HepG2 (cell line): ENCODE measurements at regions not wholly inside any gene's neighbourhood (a gene's known extent, or its start where the extent isn't known, plus 50 kb on each side); places are given as distances from the start of the nearest gene placed in this dataset.

Experiments
- ATAC-seq: fragments of 200-7000 bp; cut with Tn5 transposase; 3 replicates; pipeline ENCODE4 v1.9.1; 2020; ENCODE audit warnings: mild to moderate bottlenecking, moderate library complexity
- BruUV-seq: library from RNA; stranded (reverse); fragments of 400-500 nt; replicated peaks from 2 replicates; lab custom pipeline; 2021; lab: Mats Ljungman, UMichigan
- CTCF ChIA-PET: fragments of 300-600 bp; formaldehyde crosslinking; extraction: SDS; loops from one replicate; lab custom pipeline; 2021; ENCODE audit warnings: low total read pairs, inconsistent platforms, low intra/inter-chr PET ratio; lab: Yijun Ruan, JAX
- POLR2A ChIA-PET: fragments of 350-600 bp; sonication (Branson Sonifier 250); formaldehyde crosslinking; loops from one replicate; lab custom pipeline; 2020; ENCODE audit warnings: antibody characterized with exemption, inconsistent platforms; lab: Yijun Ruan, JAX
- DNase-seq: peaks from one replicate; pipeline ENCODE4 v3.0.0-alpha.2; 2015; ENCODE audit warnings: low spot score
- FAIRE-seq: peaks from 3 replicates; lab custom pipeline; 2011; peaks lifted over from hg19 to GRCh38; lab: Jason Lieb, UNC
- H2AFZ ChIP-seq: one replicate; pipeline ENCODE4 v1.6.1; 2011; ENCODE audit warnings: low read length, inconsistent platforms
- H3K27ac ChIP-seq: fragments of 300-600 bp; 3 replicates; pipeline ENCODE4 v1.8.0; 2011; ENCODE audit warnings: mixed run types, mild to moderate bottlenecking, mixed read lengths, low read length, inconsistent platforms; ENCODE audit not compliant: insufficient read depth; ENCODE audit errors: extremely low read length
- H3K27me3 ChIP-seq, 2 experiments: fragments of 200-600 bp in 1 of 2; 2 replicates in 1 of 2; 3 replicates in 1 of 2; pipeline versions ENCODE4 v1.6.0 to v1.8.0; 2011; ENCODE audit warnings: low read length in 2 of 2, mild to moderate bottlenecking in 2 of 2, moderate library complexity in 2 of 2, inconsistent platforms in 1 of 2; ENCODE audit not compliant: insufficient read depth in 2 of 2, control insufficient read depth in 1 of 2
- H3K36me3 ChIP-seq, 2 experiments: fragments of 200-600 bp in 1 of 2; replicated peaks in 1 of 2; 2 replicates in 1 of 2; 3 replicates in 1 of 2; pipeline versions ENCODE4 v1.5.1 to v1.8.0; 2011; ENCODE audit warnings: low read length in 2 of 2, inconsistent platforms in 1 of 2; ENCODE audit not compliant: insufficient read depth in 2 of 2, control insufficient read depth in 1 of 2
- H3K4me1 ChIP-seq: 2 replicates; pipeline ENCODE4 v1.5.1; 2012; ENCODE audit warnings: low read length, inconsistent platforms; ENCODE audit not compliant: insufficient read depth
- H3K4me2 ChIP-seq: 2 replicates; pipeline ENCODE4 v1.6.0; 2011; ENCODE audit warnings: low read depth, low read length, inconsistent platforms
- H3K4me3 ChIP-seq, 3 experiments: fragments of 200-600 bp in 1 of 3; sonication (generic), shearing (Covaris generic) in 1 of 3; replicated peaks in 1 of 3; 2 replicates each; pipeline ENCODE4 v1.5.1; 2011 to 2016; ENCODE audit warnings: low read length in 3 of 3, inconsistent platforms in 2 of 3, low read depth in 2 of 3, mild to moderate bottlenecking in 2 of 3, control low read depth in 1 of 3, mixed read lengths in 1 of 3; ENCODE audit not compliant: insufficient read depth in 1 of 3
- H3K79me2 ChIP-seq: one replicate; pipeline ENCODE4 v1.6.1; 2011; ENCODE audit warnings: low read length, inconsistent platforms; ENCODE audit not compliant: insufficient read depth
- H3K9ac ChIP-seq: 2 replicates; pipeline ENCODE4 v1.6.0; 2011; ENCODE audit warnings: mild to moderate bottlenecking, low read depth, low read length, inconsistent platforms; ENCODE audit not compliant: insufficient read depth
- H3K9me3 ChIP-seq: 2 replicates; pipeline ENCODE4 v1.5.1; 2012; ENCODE audit warnings: mild to moderate bottlenecking, low read length
- H4K20me1 ChIP-seq: 2 replicates; pipeline ENCODE4 v1.6.0; 2011; ENCODE audit warnings: inconsistent platforms, mild to moderate bottlenecking, low read length, moderate library complexity; ENCODE audit not compliant: insufficient read depth
- NPAS2 ChIP-seq: sonication (generic); formaldehyde crosslinking; IDR thresholded peaks from 2 replicates; pipeline ENCODE4 v1.8.0; 2022; ENCODE audit warnings: mild to moderate bottlenecking, missing genetic modification reagents, borderline replicate concordance
- ZBTB7B ChIP-seq: sonication (generic); formaldehyde crosslinking; IDR thresholded peaks from 2 replicates; pipeline ENCODE4 v1.4.0; 2020; ENCODE audit warnings: missing genetic modification reagents
- ZMYM4 ChIP-seq: sonication (generic); formaldehyde crosslinking; IDR thresholded peaks from 2 replicates; pipeline ENCODE4 v1.8.1; 2023; ENCODE audit warnings: mild to moderate bottlenecking, missing genetic modification reagents
- ZNF142 ChIP-seq: sonication (generic); formaldehyde crosslinking; IDR thresholded peaks from 2 replicates; pipeline ENCODE4 v1.4.0; 2020; ENCODE audit warnings: missing genetic modification reagents
- ZNF644 ChIP-seq: IDR thresholded peaks from 2 replicates; pipeline ENCODE4 v1.6.1; 2016; ENCODE audit warnings: low read depth
- ZNF782 ChIP-seq: sonication (generic); formaldehyde crosslinking; IDR thresholded peaks from 2 replicates; pipeline ENCODE4 v1.4.0; 2020; ENCODE audit warnings: missing genetic modification reagents, mild to moderate bottlenecking, borderline replicate concordance
- WGBS: methylation state at CpG from one replicate; pipeline ENCODE4 v1.1.6; 2017; ENCODE audit warnings: low lambda C conversion rate; 5-methylcytosine and 5-hydroxymethylcytosine counted together
- in situ Hi-C: cut with HindIII; loops from 2 replicates; pipeline ENCODE4 v1.10.0; 2017; ENCODE audit warnings: low pct_unique_long_range_greater_than_20kb; ENCODE audit not compliant: extremely low pct_ligation_motif_present
- intact Hi-C: fragments of 100-400 bp; cut with micrococcal nuclease; formaldehyde crosslinking; loops from one replicate; pipeline ENCODE4 v1.10.0; 2022; ENCODE audit not compliant: unreplicated experiment
- TF ChIP-seq, protein P1 (sequence below): sonication (generic); formaldehyde crosslinking; IDR thresholded peaks from 2 replicates; pipeline ENCODE4 v1.8.0; 2022; ENCODE audit warnings: mild to moderate bottlenecking, missing genetic modification reagents; ENCODE audit not compliant: insufficient replicate concordance

GRCh38 chrX:39582091-39582490, 515.7 kb downstream of the BCOR start:
- Histone ChIP-seq H3K27ac (no peak overlapping the region), H3K9ac (no peak overlapping the region), H3K4me3 (no peak overlapping the region), H3K36me3 (no peaks in the 10 kb centered on the region), H3K79me2 (no peaks in the 10 kb centered on the region), H2AFZ (no peak overlapping the region), H3K27me3 (no peaks in the 10 kb centered on the region), H3K4me1 (no peaks in the 10 kb centered on the region), H3K4me2 (no peak overlapping the region), H4K20me1 (no peaks in the 10 kb centered on the region), H3K9me3 (no peaks in the 10 kb centered on the region)
- ChIA-PET POLR2A (no interaction called here), CTCF (no interaction called here)
- FAIRE-seq, result no peak
- no TSS peak for BruUV-seq
- in situ Hi-C loops (no loop called here), intact Hi-C loops (no loop called here)
- no peak for DNase-seq
- TF ChIP-seq ZBTB7B (CRISPR knock-in tag), result no peak
- 0% methylated on average over 1 of the region's 3 CpGs for WGBS
- ATAC-seq, result no peak

- WGBS, result 0% methylated on average over 1 of the region's 4 CpGs
- no TSS peak for BruUV-seq
- in situ Hi-C loops, result no loop called here
- no peak overlapping the region for H3K4me3 ChIP-seq
- no peaks in the 10 kb centered on the region for H3K27me3 ChIP-seq
- no peak for FAIRE-seq
- ATAC-seq, result no peak
- H3K4me2 ChIP-seq, result no peak overlapping the region
- no peaks in the 10 kb centered on the region for H4K20me1 ChIP-seq
- H3K9me3 ChIP-seq, result no peaks in the 10 kb centered on the region
- TF ChIP-seq ZMYM4 (CRISPR knock-in tag) (no peak), ZNF782 (no peak), ZNF142 (CRISPR knock-in tag) (no peak), NPAS2 (CRISPR knock-in tag) (no peak), ZNF644 (no peak)
- TF ChIP-seq, protein P1, sequence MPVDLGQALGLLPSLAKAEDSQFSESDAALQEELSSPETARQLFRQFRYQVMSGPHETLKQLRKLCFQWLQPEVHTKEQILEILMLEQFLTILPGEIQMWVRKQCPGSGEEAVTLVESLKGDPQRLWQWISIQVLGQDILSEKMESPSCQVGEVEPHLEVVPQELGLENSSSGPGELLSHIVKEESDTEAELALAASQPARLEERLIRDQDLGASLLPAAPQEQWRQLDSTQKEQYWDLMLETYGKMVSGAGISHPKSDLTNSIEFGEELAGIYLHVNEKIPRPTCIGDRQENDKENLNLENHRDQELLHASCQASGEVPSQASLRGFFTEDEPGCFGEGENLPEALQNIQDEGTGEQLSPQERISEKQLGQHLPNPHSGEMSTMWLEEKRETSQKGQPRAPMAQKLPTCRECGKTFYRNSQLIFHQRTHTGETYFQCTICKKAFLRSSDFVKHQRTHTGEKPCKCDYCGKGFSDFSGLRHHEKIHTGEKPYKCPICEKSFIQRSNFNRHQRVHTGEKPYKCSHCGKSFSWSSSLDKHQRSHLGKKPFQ (CRISPR knock-in tag), result no peak
- POLR2A ChIA-PET, result no interaction called here
- intact Hi-C loops, result no loop called here
- H3K4me1 ChIP-seq, result no peaks in the 10 kb centered on the region
- no peak overlapping the region for H3K27ac ChIP-seq
- H3K36me3 ChIP-seq, result no peaks in the 10 kb centered on the region
- no peak for DNase-seq
- CTCF ChIA-PET, result no interaction called here
- no peaks in the 10 kb centered on the region for H3K79me2 ChIP-seq
- no peak overlapping the region for H3K9ac ChIP-seq
- no peak overlapping the region for H2AFZ ChIP-seq
Measured at GRCh38 chrX:39582976-39583375, 514.8 kb downstream of the BCOR start.
